HT-29 (cell line): ENCODE measurements at regions not wholly inside any gene's neighbourhood (a gene's known extent, or its start where the extent isn't known, plus 50 kb on each side); places are given as distances from the start of the nearest gene placed in this dataset.

Experiments used
- DNase-seq: peaks from one replicate; pipeline ENCODE4 v3.0.0-alpha.2; 2015; ENCODE audit warnings: low spot score

GRCh38 chrX:80098038-80098437, 83.5 kb downstream of the TBX22 start:
- DNase-seq: no peak

DNA sequence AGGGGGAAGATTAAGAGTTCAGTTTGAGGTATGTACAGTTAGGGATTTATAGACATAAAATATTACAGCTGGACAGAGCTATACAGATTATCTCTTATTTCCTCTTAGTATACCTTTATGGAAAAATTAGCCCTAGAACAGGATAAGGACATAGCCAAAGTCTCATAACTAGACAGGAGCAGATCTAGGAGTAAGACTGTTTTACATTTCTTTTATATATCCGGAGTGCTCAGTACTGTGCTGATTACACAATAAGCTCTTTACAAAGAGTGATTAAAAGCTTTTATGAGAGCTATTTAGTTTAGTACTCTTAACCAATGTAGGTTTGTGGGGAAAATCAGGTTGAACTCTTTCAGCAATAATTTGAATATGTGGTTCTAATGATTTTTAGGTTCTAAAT, 105.8 kb downstream of the TBX22 start:
- no peak for DNase-seq

GRCh38 chrX:80138938-80139337, 124.4 kb downstream of the TBX22 start:
- no peak for DNase-seq

DNA sequence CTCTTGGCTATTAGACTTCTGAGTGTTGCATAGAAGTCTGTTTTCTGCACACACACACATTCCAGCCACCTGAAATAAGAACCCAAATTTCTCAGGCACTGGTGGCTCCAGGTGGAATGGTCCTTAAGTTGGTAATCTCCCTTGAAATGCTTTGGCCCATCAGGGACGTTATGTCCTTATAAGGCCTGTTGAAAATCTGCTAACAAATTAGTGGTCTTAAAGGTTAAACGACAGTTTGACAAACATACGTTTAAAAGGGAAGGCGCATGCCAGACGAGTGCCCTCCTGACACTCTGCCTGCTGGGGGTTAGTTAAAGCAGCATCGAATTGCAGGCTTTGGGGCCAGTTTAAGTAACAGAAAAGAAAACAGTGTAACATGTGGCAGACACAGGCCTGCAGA, 125.0 kb downstream of the TBX22 start:
- DNase-seq: no peak

DNA sequence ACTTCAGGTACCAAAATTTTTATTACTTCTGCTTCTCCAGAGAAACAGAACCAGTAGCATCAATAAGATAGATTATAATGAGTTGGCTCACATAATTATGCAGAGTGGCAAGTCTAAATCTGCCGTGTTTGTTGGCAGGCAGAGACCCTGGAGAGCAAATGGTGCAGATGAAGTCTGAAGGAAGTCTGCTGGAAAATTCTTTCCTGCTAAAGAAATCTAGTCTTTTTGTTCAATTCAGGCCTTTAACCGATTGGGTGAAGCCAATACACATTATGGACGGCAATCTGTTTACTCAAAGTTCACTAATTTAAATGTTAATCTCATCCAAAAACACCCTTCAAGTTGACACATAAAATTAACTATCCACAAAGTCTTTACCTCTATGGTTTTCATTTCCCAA, 156.0 kb downstream of the TBX22 start:
- no peak for DNase-seq

- DNase-seq: no peak
These were observed 158.7 kb downstream of the TBX22 start for GRCh38 chrX:80173261-80173660.

DNA sequence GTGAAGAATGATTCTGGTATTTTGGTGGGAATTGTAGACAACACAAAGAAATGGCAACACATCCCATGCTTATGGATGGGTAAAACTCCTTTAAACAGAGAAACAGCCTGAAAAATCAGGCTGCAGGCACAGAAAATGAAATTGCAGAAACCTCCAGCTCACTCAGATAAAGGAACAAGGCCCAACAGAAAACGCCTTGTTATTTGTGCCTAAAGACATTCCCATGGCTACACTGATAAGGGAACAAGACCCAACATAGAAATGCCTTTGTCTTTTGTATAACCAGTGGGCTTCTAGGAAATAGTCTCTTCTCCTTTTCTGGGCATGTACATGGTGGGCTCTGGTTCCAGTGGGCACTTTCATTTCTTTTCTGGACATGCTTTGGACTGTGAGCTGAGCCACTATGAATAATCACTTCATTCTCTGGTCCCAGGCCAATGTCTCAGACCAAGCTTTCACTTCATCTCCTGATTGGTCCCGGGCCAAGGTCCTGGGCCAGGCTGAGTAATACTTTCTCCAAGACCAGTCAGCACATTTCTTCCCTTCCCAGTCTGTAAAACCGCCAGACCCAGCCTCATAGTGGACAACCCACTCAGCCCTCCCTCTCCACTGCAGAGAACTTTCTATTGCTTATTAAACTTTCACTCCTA, 160.5 kb downstream of the TBX22 start:
- DNase-seq: no peak

DNA sequence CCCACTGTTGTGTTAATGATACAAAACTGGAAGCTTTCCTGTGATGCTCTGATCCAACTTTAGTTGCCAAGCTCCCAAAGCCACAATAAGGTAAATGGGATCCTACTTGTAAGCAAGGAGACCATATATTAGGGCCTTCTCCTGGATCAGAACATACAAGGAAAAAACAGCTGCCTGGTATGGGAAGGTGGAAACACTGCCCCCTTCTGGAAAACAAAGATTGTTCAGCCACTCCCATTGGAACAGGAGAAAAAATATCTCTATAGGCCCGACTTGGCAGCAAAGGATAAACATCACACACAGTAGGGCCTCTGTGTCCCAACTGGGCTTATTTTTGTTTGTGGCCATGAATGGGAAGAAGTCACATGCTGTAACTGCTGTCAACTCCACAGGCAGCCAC, 166.5 kb downstream of the TBX22 start:
- DNase-seq: peak; percentile 2

GRCh38 chrX:80184854-80185253, 170.3 kb downstream of the TBX22 start:
- no peak for DNase-seq

DNA sequence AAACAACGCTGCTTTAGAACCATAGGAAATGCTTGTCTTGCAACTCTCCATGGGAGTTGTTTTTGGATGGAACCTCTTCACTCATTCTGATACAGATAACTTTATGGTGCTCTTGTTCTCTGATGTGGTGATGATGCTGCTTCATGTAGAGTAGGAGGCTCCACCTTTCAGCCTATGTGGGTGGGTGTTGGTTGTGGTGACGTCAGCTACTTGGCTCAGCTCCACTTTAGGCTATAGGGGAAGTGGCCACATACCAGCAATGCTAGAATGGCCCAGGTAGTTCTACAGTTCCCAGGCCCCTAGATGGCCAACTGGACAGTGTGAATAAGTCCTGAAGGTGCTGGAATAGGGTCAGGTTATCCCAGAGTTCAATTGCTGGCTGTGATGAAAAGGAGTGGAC, 192.1 kb downstream of the TBX22 start:
- DNase-seq: no peak

DNA sequence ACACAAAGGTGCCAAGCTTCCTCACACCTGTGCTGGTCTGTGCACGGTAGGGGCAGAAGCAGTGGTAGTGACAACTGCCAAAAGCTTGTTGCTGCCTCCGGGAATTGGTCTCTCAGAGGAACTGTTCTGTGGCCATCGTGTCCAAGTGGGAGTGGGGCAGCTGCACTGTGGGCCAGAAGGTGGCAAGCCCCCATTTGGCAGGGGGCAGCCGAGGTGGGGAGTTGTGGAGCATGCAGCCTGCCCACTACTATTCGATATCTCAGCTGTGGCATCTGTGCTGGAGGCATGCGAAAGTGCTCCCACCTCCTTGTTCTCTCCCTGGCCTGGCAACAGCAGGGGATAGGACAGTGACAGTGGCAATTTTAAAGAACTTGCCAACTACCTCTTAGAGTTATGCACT, 192.8 kb downstream of the TBX22 start:
- no peak for DNase-seq

DNA sequence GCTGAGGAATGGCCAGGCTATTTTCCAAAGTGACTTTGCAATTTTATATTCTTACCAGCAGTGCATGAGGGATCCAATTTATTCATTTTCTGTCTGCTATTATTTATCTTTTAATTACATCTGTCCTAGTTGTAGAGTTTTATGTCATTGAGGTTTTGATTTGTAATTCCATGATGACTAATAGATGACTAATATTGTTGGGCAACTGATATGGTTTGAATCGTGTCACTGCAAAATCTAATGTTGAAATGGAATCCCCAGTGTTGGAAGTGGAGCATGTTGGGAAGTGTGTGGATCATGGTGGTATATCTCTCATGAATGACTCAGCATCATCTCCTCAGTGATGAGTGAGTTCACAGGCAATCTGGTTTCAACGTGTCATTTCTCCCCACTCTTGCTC, 201.5 kb downstream of the TBX22 start:
- DNase-seq: peak; percentile 5

GRCh38 chrX:80223982-80224579, 196.2 kb upstream of the TENT5D start:
- DNase-seq: peak; percentile 22

GRCh38 chrX:80229626-80230025, 190.6 kb upstream of the TENT5D start:
- no peak for DNase-seq

DNA sequence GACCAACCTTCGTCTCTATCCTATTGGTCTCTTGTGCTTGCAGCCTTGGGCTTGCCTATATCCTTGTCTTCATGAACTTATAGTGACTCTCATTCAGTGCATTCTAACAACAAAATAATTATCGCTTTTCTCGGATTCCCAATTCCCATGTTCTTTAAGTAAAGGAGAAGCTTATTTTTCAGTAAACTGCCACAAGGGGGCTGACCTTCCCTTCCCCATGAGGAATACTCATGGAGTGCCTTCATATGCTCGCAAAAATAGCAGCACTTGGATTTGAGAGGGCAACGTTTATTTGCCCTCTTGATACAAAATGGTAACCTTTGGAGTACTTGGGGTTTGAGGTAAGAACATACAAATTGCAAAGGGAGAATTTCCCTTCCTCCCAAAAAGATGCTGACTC, 183.2 kb upstream of the TENT5D start:
- DNase-seq: peak; percentile 38

GRCh38 chrX:80246271-80246670, 174.0 kb upstream of the TENT5D start:
- peak; percentile 5 for DNase-seq

GRCh38 chrX:80266287-80266686, 154.0 kb upstream of the TENT5D start:
- DNase-seq: no peak

- no peak for DNase-seq
These were observed 153.3 kb upstream of the TENT5D start for GRCh38 chrX:80266979-80267378.

- DNase-seq: no peak
These were observed 152.5 kb upstream of the TENT5D start for GRCh38 chrX:80267790-80268189.

DNA sequence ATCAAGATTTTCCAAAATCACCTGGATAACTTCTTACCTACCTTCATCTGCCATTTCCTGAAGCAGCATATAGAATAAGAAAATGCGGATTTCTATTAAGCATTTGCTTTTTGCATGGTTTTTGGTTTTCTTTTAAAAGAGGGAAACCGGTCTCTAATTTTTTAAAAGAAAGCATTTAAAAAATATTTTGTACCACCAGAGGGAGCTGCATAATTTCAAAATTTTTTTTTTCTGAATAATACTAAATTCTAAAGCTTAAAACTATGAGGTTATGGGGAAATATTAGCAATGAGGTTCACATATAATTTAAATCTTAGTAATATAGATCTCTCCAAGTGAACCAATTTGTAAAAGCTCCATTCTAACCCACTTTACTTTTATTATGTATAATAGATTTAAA, 137.7 kb upstream of the TENT5D start:
- DNase-seq: peak; percentile 16

DNA sequence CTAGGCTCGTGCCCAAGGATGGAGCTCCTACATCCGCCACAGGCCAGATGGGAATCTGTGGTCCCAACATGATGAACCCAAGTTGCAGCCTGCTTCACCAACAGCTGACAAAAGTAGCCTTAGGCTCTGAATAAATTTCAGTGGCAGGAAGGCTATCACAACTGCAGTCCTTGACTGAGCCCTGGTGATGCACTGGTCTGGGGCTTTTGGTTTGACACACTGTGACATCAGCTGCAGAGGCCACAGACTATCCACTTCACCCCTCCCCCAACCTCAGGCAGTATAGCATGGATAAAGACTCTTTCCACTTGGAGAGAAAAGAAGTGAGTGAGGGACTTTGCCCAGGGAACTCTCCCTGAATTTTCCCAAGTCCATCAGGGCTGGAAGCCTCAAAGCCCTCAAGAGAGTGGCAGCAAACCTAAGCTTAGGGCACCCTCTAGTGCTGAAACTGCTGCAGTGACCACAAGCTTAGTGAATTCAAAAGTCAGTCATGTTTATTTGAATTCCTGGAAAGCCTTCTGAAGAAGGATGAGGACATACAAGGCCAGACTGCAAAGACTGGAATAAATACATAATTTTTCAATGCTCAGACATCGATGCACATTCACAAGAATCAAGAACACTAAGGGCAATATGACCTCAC, 135.0 kb upstream of the TENT5D start:
- DNase-seq: peak; percentile 61

- DNase-seq: no peak
These were observed 129.4 kb upstream of the TENT5D start for GRCh38 chrX:80290834-80291233.

- no peak for DNase-seq
These were observed 126.9 kb upstream of the TENT5D start for GRCh38 chrX:80293354-80293753.
